ENCODE measurements at regions not wholly inside any gene's neighbourhood (a gene's known extent, or its start where the extent isn't known, plus 50 kb on each side); places are given as distances from the start of the nearest gene placed in this dataset.

- TF ChIP-seq CTCF (IDR thresholded peaks at IDR 0.05) (peak; percentile 36), EZH2phosphoT487 (IDR thresholded peaks at IDR 0.05) (no peak), EZH2 (IDR thresholded peaks at IDR 0.05) (no peak)
Measured at GRCh38 chr3:157755233-157755632, 252.0 kb upstream of the VEPH1 start.

Data from neural progenitor cell (in vitro differentiated cells).